HEK293 (cell line): ENCODE measurements at regions not wholly inside any gene's neighbourhood (a gene's known extent, or its start where the extent isn't known, plus 50 kb on each side); places are given as distances from the start of the nearest gene placed in this dataset.

Experiments used
- CTCF ChIA-PET: fragments of 350-600 bp; formaldehyde crosslinking; extraction: SDS; loops from one replicate; lab custom pipeline; 2021; ENCODE audit warnings: antibody characterized with exemption; lab: Yijun Ruan, JAX
- POLR2A ChIA-PET: fragments of 300-600 bp; formaldehyde crosslinking; extraction: SDS; loops from one replicate; lab custom pipeline; 2020; ENCODE audit warnings: antibody characterized with exemption, inconsistent platforms; lab: Yijun Ruan, JAX
- H3K27ac ChIP-seq: fragments of 200-500 bp; sonication (Bioruptor generic); 2 replicates; pipeline ENCODE4 v1.5.1; 2014; ENCODE audit warnings: low read depth, low read length, control low read depth, inconsistent platforms; ENCODE audit errors: extremely low read depth
- H3K36me3 ChIP-seq, 2 experiments: fragments of 200-500 bp in 1 of 2; sonication (Bioruptor generic) in 1 of 2; 1 replicate in 1 of 2; 2 replicates in 1 of 2; pipeline ENCODE4 v1.5.1; 2014 to 2017; ENCODE audit warnings: inconsistent platforms in 2 of 2, low read length in 2 of 2; ENCODE audit not compliant: control insufficient read depth in 2 of 2, insufficient read depth in 1 of 2
- H3K4me1 ChIP-seq: fragments of 200-500 bp; sonication (Bioruptor generic); 2 replicates; pipeline ENCODE4 v1.5.1; 2014; ENCODE audit warnings: mild to moderate bottlenecking, low read length, inconsistent platforms; ENCODE audit not compliant: control insufficient read depth, insufficient read depth
- H3K4me3 ChIP-seq: 2 replicates; pipeline ENCODE4 v1.5.1; 2011; ENCODE audit warnings: low read depth, mild to moderate bottlenecking, control low read depth, low read length, moderate library complexity
- H3K9me3 ChIP-seq: fragments of 200-500 bp; sonication (Bioruptor generic); 2 replicates; pipeline ENCODE4 v1.5.1; 2014; ENCODE audit warnings: low read depth, low read length, inconsistent platforms; ENCODE audit not compliant: control insufficient read depth, insufficient read depth
- GLIS2 ChIP-seq: fragments of 450-650 bp; formaldehyde crosslinking; IDR thresholded peaks from 2 replicates; pipeline ENCODE4 v1.5.1; 2016; ENCODE audit warnings: missing biosample characterization, missing genetic modification characterization
- HIC1 ChIP-seq: fragments of 450-650 bp; formaldehyde crosslinking; IDR thresholded peaks from 2 replicates; pipeline ENCODE4 v1.5.1; 2016; ENCODE audit warnings: missing biosample characterization, missing genetic modification characterization
- ZBTB1 ChIP-seq: fragments of 450-650 bp; formaldehyde crosslinking; IDR thresholded peaks from 2 replicates; pipeline ENCODE4 v1.5.1; 2016; ENCODE audit warnings: missing biosample characterization, missing genetic modification characterization
- ZBTB11 ChIP-seq: fragments of 450-650 bp; formaldehyde crosslinking; conservative IDR thresholded peaks from 2 replicates; pipeline ENCODE4 v1.5.1; 2016; ENCODE audit warnings: low read depth, missing biosample characterization, missing genetic modification characterization
- ZBTB6 ChIP-seq: fragments of 450-650 bp; formaldehyde crosslinking; IDR thresholded peaks from 2 replicates; pipeline ENCODE4 v1.5.1; 2017; ENCODE audit warnings: missing biosample characterization, missing genetic modification characterization
- ZNF16 ChIP-seq: fragments of 450-650 bp; formaldehyde crosslinking; IDR thresholded peaks from 2 replicates; pipeline ENCODE4 v1.5.1; 2016; ENCODE audit warnings: low read depth, missing biosample characterization, missing genetic modification characterization
- ZNF266 ChIP-seq: fragments of 450-650 bp; formaldehyde crosslinking; IDR thresholded peaks from 2 replicates; pipeline ENCODE4 v1.5.1; 2016; ENCODE audit warnings: missing biosample characterization, missing genetic modification characterization, low read depth
- ZNF280D ChIP-seq: fragments of 450-650 bp; formaldehyde crosslinking; IDR thresholded peaks from 2 replicates; pipeline ENCODE4 v1.5.1; 2016; ENCODE audit warnings: missing biosample characterization, missing genetic modification characterization
- ZNF302 ChIP-seq: fragments of 450-650 bp; formaldehyde crosslinking; IDR thresholded peaks from 2 replicates; pipeline ENCODE4 v1.5.1; 2016; ENCODE audit warnings: missing biosample characterization, missing genetic modification characterization, low read depth
- ZNF449 ChIP-seq: fragments of 450-650 bp; formaldehyde crosslinking; IDR thresholded peaks from 2 replicates; pipeline ENCODE4 v1.5.1; 2017; ENCODE audit warnings: missing biosample characterization, mild to moderate bottlenecking, missing genetic modification characterization, moderate library complexity
- ZNF692 ChIP-seq: fragments of 450-650 bp; formaldehyde crosslinking; IDR thresholded peaks from 2 replicates; pipeline ENCODE4 v1.5.1; 2016; ENCODE audit warnings: missing biosample characterization, missing genetic modification characterization
- ZNF785 ChIP-seq: fragments of 450-650 bp; formaldehyde crosslinking; IDR thresholded peaks from 2 replicates; pipeline ENCODE4 v1.5.1; 2016; ENCODE audit warnings: missing biosample characterization, missing genetic modification characterization

- POLR2A ChIA-PET, result no interaction called here
- H3K4me3 ChIP-seq, result no peak overlapping the region
- no peaks in the 10 kb centered on the region for H3K9me3 ChIP-seq
- H3K27ac ChIP-seq, result no peak overlapping the region
- H3K36me3 ChIP-seq, result no peaks in the 10 kb centered on the region
- no peaks in the 10 kb centered on the region for H3K4me1 ChIP-seq
- CTCF ChIA-PET, result no interaction called here
- TF ChIP-seq ZNF692 (tag by site-specific recombination) (no peak), GLIS2 (tag by site-specific recombination) (no peak), ZBTB11 (no peak), ZNF266 (tag by site-specific recombination) (no peak), ZNF785 (tag by site-specific recombination) (no peak), ZBTB6 (no peak), HIC1 (tag by site-specific recombination) (no peak), ZNF449 (tag by site-specific recombination) (no peak), ZNF302 (tag by site-specific recombination) (no peak), ZBTB1 (tag by site-specific recombination) (no peak), ZNF280D (tag by site-specific recombination) (no peak), ZNF16 (tag by site-specific recombination) (no peak)
These were observed 527.4 kb downstream of the TMEM182 start for GRCh38 chr2:103289105-103289725.
